Stomach (tissue), 4 donors: ENCODE measurements at regions not wholly inside any gene's neighbourhood (a gene's known extent, or its start where the extent isn't known, plus 50 kb on each side); places are given as distances from the start of the nearest gene placed in this dataset.

ENCODE experiments used
- CTCF ChIP-seq, 7 experiments: fragments of 450-650 bp in 4 of 7; fragments of 200-600 bp in 3 of 7; sonication (generic) in 3 of 7; IDR thresholded peaks; one replicate each; pipeline ENCODE4 v1.5.1; 2016 to 2019; ENCODE audit warnings: antibody characterized with exemption in 7 of 7, control low read depth in 2 of 7, mild to moderate bottlenecking in 1 of 7
- EP300 ChIP-seq: sonication (generic); formaldehyde crosslinking; IDR thresholded peaks from one replicate; pipeline ENCODE4 v1.6.1; 2017; ENCODE audit warnings: antibody characterized with exemption
- POLR2A ChIP-seq, 4 donors: fragments of 450-650 bp; IDR thresholded peaks; one replicate each; pipeline ENCODE4 v1.6.1; 2016; ENCODE audit warnings: antibody characterized with exemption in 4 of 4, control low read depth in 2 of 4, mild to moderate bottlenecking in 1 of 4, moderate library complexity in 1 of 4
- POLR2AphosphoS5 ChIP-seq, 3 donors: sonication (generic); formaldehyde crosslinking; IDR thresholded peaks; one replicate each; pipeline ENCODE4 v1.6.1; 2016; ENCODE audit warnings: antibody characterized with exemption in 3 of 3

GRCh38 chr12:107449891-107450290 lies 235.7 kb upstream of the PWP1 start:
- TF ChIP-seq CTCF (IDR thresholded peaks at IDR 0.05) (no peak), POLR2AphosphoS5 (IDR thresholded peaks at IDR 0.05) (no peak), EP300 (no peak), POLR2A (IDR thresholded peaks at IDR 0.05) (no peak)
